ENCODE measurements at regions not wholly inside any gene's neighbourhood (a gene's known extent, or its start where the extent isn't known, plus 50 kb on each side); places are given as distances from the start of the nearest gene placed in this dataset.

- Histone ChIP-seq H3K4me1 (ENCODE audit: control insufficient read depth in 1 of 2, insufficient read depth in 2 of 2, low read depth in 1 of 2, low read length in 1 of 2) (no peaks in the 10 kb centered on the region), H3K4me3 (ENCODE audit: low read depth in 2 of 2, low read length in 1 of 2) (no peak overlapping the region), H3K36me3 (replicated peaks in 1 of 2; ENCODE audit: control insufficient read depth in 1 of 2, insufficient read depth in 2 of 2, low read length in 1 of 2) (no peaks in the 10 kb centered on the region), H3K9ac (no peak overlapping the region), H3K9me2 (no peaks in the 10 kb centered on the region), H3F3A (replicated peaks; ENCODE audit: insufficient read depth) (no peaks in the 10 kb centered on the region), H3K27me3 (ENCODE audit: insufficient read depth) (no peaks in the 10 kb centered on the region), H3K27ac (ENCODE audit: low read depth in 2 of 2, low read length in 1 of 2) (no peak overlapping the region), H3K9me3 (no peaks in the 10 kb centered on the region), H3K79me2 (ENCODE audit: insufficient read depth) (no peaks in the 10 kb centered on the region), H2AFZ (ENCODE audit: low read depth) (no peak overlapping the region), H4K20me1 (ENCODE audit: insufficient read depth) (no peaks in the 10 kb centered on the region), H3K4me2 (no peak overlapping the region)
- ChIA-PET CTCF (no interaction called here), POLR2A (no interaction called here)
- 24% methylated on average over 1 of the region's 1 CpG for WGBS (ENCODE audit: low lambda C conversion rate)
- TF ChIP-seq ELF1 (IDR thresholded peaks at IDR 0.05) (no peak), RFX5 (IDR thresholded peaks at IDR 0.05; ENCODE audit: low read length) (no peak), MAX (IDR thresholded peaks at IDR 0.05; ENCODE audit: low read depth) (no peak), USF1 (IDR thresholded peaks at IDR 0.05; ENCODE audit: borderline replicate concordance, low read depth) (no peak), TAF1 (IDR thresholded peaks at IDR 0.05; ENCODE audit: borderline replicate concordance, low read depth, low read length) (no peak), SIN3A (IDR thresholded peaks at IDR 0.05; ENCODE audit: borderline replicate concordance, low read depth, low read length) (no peak), GATA2 (CRISPR knock-in tag; IDR thresholded peaks at IDR 0.05) (no peak), MEF2A (IDR thresholded peaks at IDR 0.05; ENCODE audit: borderline replicate concordance, low read depth) (no peak), SMC3 (IDR thresholded peaks at IDR 0.05; ENCODE audit: low read depth, low read length) (no peak)
- DNase-seq: no peak
Observed at GRCh38 chr1:71193153-71193552, 112.3 kb upstream of the ZRANB2 start.

- Histone ChIP-seq H3K9me3 (no peaks in the 10 kb centered on the region), H3K27ac (ENCODE audit: low read depth in 2 of 2, low read length in 1 of 2) (no peak overlapping the region), H3K9me2 (no peaks in the 10 kb centered on the region), H3K4me3 (ENCODE audit: low read depth in 2 of 2, low read length in 1 of 2) (no peak overlapping the region), H3K4me1 (ENCODE audit: control insufficient read depth in 1 of 2, insufficient read depth in 2 of 2, low read depth in 1 of 2, low read length in 1 of 2) (no peaks in the 10 kb centered on the region), H3K79me2 (ENCODE audit: insufficient read depth) (no peaks in the 10 kb centered on the region), H2AFZ (ENCODE audit: low read depth) (no peak overlapping the region), H3K36me3 (replicated peaks in 1 of 2; ENCODE audit: control insufficient read depth in 1 of 2, insufficient read depth in 2 of 2, low read length in 1 of 2) (no peaks in the 10 kb centered on the region), H3K9ac (no peak overlapping the region), H3K4me2 (no peak overlapping the region), H4K20me1 (ENCODE audit: insufficient read depth) (no peaks in the 10 kb centered on the region), H3K27me3 (ENCODE audit: insufficient read depth) (no peaks in the 10 kb centered on the region), H3F3A (replicated peaks; ENCODE audit: insufficient read depth) (no peaks in the 10 kb centered on the region)
- no peak for DNase-seq
- CTCF ChIA-PET: interaction anchor here (1.6 kb wide), 1 partner anchor 23 kb away, joined by 3 read pairs; no protein-coding TSS in a partner anchor
- 48% methylated on average over 1 of the region's 1 CpG for WGBS (ENCODE audit: low lambda C conversion rate)
- POLR2A ChIA-PET: no interaction called here
- TF ChIP-seq POLR2AphosphoS5 (IDR thresholded peaks at IDR 0.05; ENCODE audit: low read depth, low read length): no peak
- TF ChIP-seq GATA2 (CRISPR knock-in tag; IDR thresholded peaks at IDR 0.05): no peak
- no peak for TF ChIP-seq RXRA (IDR thresholded peaks at IDR 0.05; ENCODE audit: borderline replicate concordance, low read depth)
- TF ChIP-seq EZH2phosphoT487 (IDR thresholded peaks at IDR 0.05; ENCODE audit: borderline replicate concordance, low read depth): no peak
- no peak for TF ChIP-seq TCF12 (IDR thresholded peaks at IDR 0.05)
- TF ChIP-seq CTCF (IDR thresholded peaks at IDR 0.05): no peak
- TF ChIP-seq JUND (IDR thresholded peaks at IDR 0.05): no peak
- TF ChIP-seq REST (IDR thresholded peaks at IDR 0.05; ENCODE audit: low read depth, low read length): no peak
- no peak for TF ChIP-seq ZBTB33 (IDR thresholded peaks at IDR 0.05; ENCODE audit: borderline replicate concordance, low read depth)
- TF ChIP-seq EP300 (IDR thresholded peaks at IDR 0.05; ENCODE audit: borderline replicate concordance in 1 of 2, low read depth in 1 of 2, low read length in 1 of 2): no peak
- TF ChIP-seq SIN3A (IDR thresholded peaks at IDR 0.05; ENCODE audit: borderline replicate concordance, low read depth, low read length): no peak
- TF ChIP-seq RCOR1 (IDR thresholded peaks at IDR 0.05; ENCODE audit: low read length): no peak
- TF ChIP-seq SMC3 (IDR thresholded peaks at IDR 0.05; ENCODE audit: low read depth, low read length): no peak
Observed at GRCh38 chr1:71191520-71191919, 110.7 kb upstream of the ZRANB2 start.
